Neural cell (in vitro differentiated cells): ENCODE measurements at regions not wholly inside any gene's neighbourhood (a gene's known extent, or its start where the extent isn't known, plus 50 kb on each side); places are given as distances from the start of the nearest gene placed in this dataset.

Source experiments
- H2AFZ ChIP-seq: fragments of 200-600, 300-800 bp; sonication (generic), shearing (Covaris generic); 2 replicates; pipeline ENCODE4 v1.6.0; 2014; ENCODE audit warnings: low read depth, mild to moderate bottlenecking, antibody characterized with exemption, low read length, moderate library complexity
- H3F3A ChIP-seq: fragments of 200-600 bp; shearing (Covaris generic); 2 replicates; pipeline ENCODE4 v1.6.1; 2016; ENCODE audit warnings: mild to moderate bottlenecking, moderate library complexity, mixed read lengths, antibody characterized with exemption, low read length; ENCODE audit not compliant: insufficient read depth, poor library complexity, severe bottlenecking
- H3K27ac ChIP-seq: fragments of 200-600, 300-800 bp; sonication (generic), shearing (Covaris generic); 2 replicates; pipeline ENCODE4 v1.5.1; 2014; ENCODE audit warnings: mild to moderate bottlenecking, low read length, moderate library complexity
- H3K27me3 ChIP-seq: fragments of 300-800, 200-600 bp; sonication (generic), shearing (Covaris generic); 2 replicates; pipeline ENCODE4 v1.6.0; 2014; ENCODE audit warnings: mild to moderate bottlenecking, low read depth, low read length, moderate library complexity; ENCODE audit not compliant: insufficient read depth
- H3K36me3 ChIP-seq: fragments of 300-800, 200-600 bp; sonication (generic), shearing (Covaris generic); 2 replicates; pipeline ENCODE4 v1.5.1; 2014; ENCODE audit warnings: mild to moderate bottlenecking, antibody characterized with exemption, low read length, moderate library complexity; ENCODE audit not compliant: insufficient read depth
- H3K4me2 ChIP-seq: fragments of 300-800, 200-600 bp; sonication (generic), shearing (Covaris generic); 2 replicates; pipeline ENCODE4 v1.6.0; 2014; ENCODE audit warnings: mild to moderate bottlenecking, low read length
- H3K4me3 ChIP-seq: fragments of 300-800, 200-600 bp; sonication (generic), shearing (Covaris generic); 2 replicates; pipeline ENCODE4 v1.5.1; 2014; ENCODE audit warnings: mild to moderate bottlenecking, low read length, moderate library complexity
- H3K79me2 ChIP-seq: fragments of 200-600 bp; shearing (Covaris generic); replicated peaks from 2 replicates; pipeline ENCODE4 v1.6.0; 2014; ENCODE audit warnings: mild to moderate bottlenecking, low read length, moderate library complexity; ENCODE audit not compliant: insufficient read depth
- H3K9ac ChIP-seq: fragments of 300-800, 200-600 bp; sonication (generic), shearing (Covaris generic); 2 replicates; pipeline ENCODE4 v1.6.1; 2016; ENCODE audit warnings: mild to moderate bottlenecking, low read length, mixed read lengths
- H3K9me2 ChIP-seq: fragments of 200-600 bp; shearing (Covaris generic); 2 replicates; pipeline ENCODE4 v1.6.1; 2016; ENCODE audit warnings: mild to moderate bottlenecking, low read length, mixed read lengths; ENCODE audit not compliant: insufficient read depth
- H3K9me3 ChIP-seq: fragments of 200-600, 300-800 bp; sonication (generic), shearing (Covaris generic); 2 replicates; pipeline ENCODE4 v1.6.1; 2016; ENCODE audit warnings: mild to moderate bottlenecking, mixed run types, low read length, moderate library complexity, mixed read lengths
- H4K20me1 ChIP-seq: fragments of 200-600 bp; shearing (Covaris generic); 2 replicates; pipeline ENCODE4 v1.6.1; 2016; ENCODE audit warnings: mild to moderate bottlenecking, mixed run types; ENCODE audit not compliant: insufficient read depth
- CTCF ChIP-seq: fragments of 450-650 bp; IDR thresholded peaks from 2 replicates; pipeline ENCODE4 v1.5.1; 2014; ENCODE audit warnings: antibody characterized with exemption, mild to moderate bottlenecking, moderate library complexity; ENCODE audit not compliant: poor library complexity, severe bottlenecking
- EP300 ChIP-seq: fragments of 450-650 bp; conservative IDR thresholded peaks from 2 replicates; pipeline ENCODE4 v1.6.1; 2014; ENCODE audit warnings: antibody characterized with exemption, mild to moderate bottlenecking, moderate library complexity; ENCODE audit not compliant: poor library complexity, severe bottlenecking
- EZH2 ChIP-seq: fragments of 200-600, 300-800 bp; shearing (Covaris generic), sonication (generic); IDR thresholded peaks from 2 replicates; pipeline ENCODE4 v1.6.1; 2014; ENCODE audit warnings: antibody characterized with exemption, low read length, borderline replicate concordance, mild to moderate bottlenecking; ENCODE audit not compliant: insufficient read depth, poor library complexity, severe bottlenecking
- MXI1 ChIP-seq: fragments of 450-650 bp; conservative IDR thresholded peaks from 2 replicates; pipeline ENCODE4 v1.6.1; 2014; ENCODE audit warnings: antibody characterized with exemption, mild to moderate bottlenecking; ENCODE audit not compliant: poor library complexity, severe bottlenecking
- POLR2AphosphoS5 ChIP-seq: IDR thresholded peaks from 2 replicates; pipeline ENCODE4 v1.6.1; 2012
- RAD21 ChIP-seq: fragments of 450-650 bp; conservative IDR thresholded peaks from 2 replicates; pipeline ENCODE4 v1.6.1; 2014; ENCODE audit warnings: antibody characterized with exemption, mild to moderate bottlenecking, moderate library complexity
- REST ChIP-seq: IDR thresholded peaks from 2 replicates; pipeline ENCODE4 v1.6.1; 2012; ENCODE audit warnings: borderline replicate concordance
- SMC3 ChIP-seq: fragments of 450-650 bp; conservative IDR thresholded peaks from 2 replicates; pipeline ENCODE4 v1.6.1; 2014; ENCODE audit warnings: antibody characterized with exemption, mild to moderate bottlenecking, moderate library complexity; ENCODE audit not compliant: poor library complexity
- TAF1 ChIP-seq: IDR thresholded peaks from 2 replicates; pipeline ENCODE4 v1.6.1; 2012; ENCODE audit warnings: low read depth

- Histone ChIP-seq H2AFZ (no peak overlapping the region), H4K20me1 (no peaks in the 10 kb centered on the region), H3K79me2 (no peaks in the 10 kb centered on the region), H3K9me3 (no peaks in the 10 kb centered on the region), H3K4me3 (no peak overlapping the region), H3K9me2 (no peaks in the 10 kb centered on the region), H3F3A (no peaks in the 10 kb centered on the region), H3K36me3 (no peaks in the 10 kb centered on the region), H3K27ac (no peak overlapping the region), H3K27me3 (no peaks in the 10 kb centered on the region), H3K4me2 (no peak overlapping the region), H3K9ac (no peak overlapping the region)
- TF ChIP-seq TAF1, result no peak
- TF ChIP-seq POLR2AphosphoS5, result no peak
- TF ChIP-seq REST, result no peak
- no peak for TF ChIP-seq SMC3
- no peak for TF ChIP-seq MXI1
- no peak for TF ChIP-seq EZH2
- TF ChIP-seq CTCF, result no peak
- TF ChIP-seq RAD21, result no peak
- no peak for TF ChIP-seq EP300
Observed at GRCh38 chr5:110329955-110330525, 396.4 kb downstream of the TMEM232 start.

GRCh38 chr5:110333384-110333783, 393.1 kb downstream of the TMEM232 start:
- no peaks in the 10 kb centered on the region for H4K20me1 ChIP-seq
- no peak overlapping the region for H3K27ac ChIP-seq
- H3F3A ChIP-seq, result no peaks in the 10 kb centered on the region
- no peak overlapping the region for H3K9ac ChIP-seq
- no peaks in the 10 kb centered on the region for H3K27me3 ChIP-seq
- no peak overlapping the region for H3K4me3 ChIP-seq
- no peaks in the 10 kb centered on the region for H3K9me3 ChIP-seq
- no peaks in the 10 kb centered on the region for H3K9me2 ChIP-seq
- H2AFZ ChIP-seq, result no peak overlapping the region
- H3K36me3 ChIP-seq, result no peaks in the 10 kb centered on the region
- no peak for TF ChIP-seq TAF1
- no peak for TF ChIP-seq REST
- TF ChIP-seq POLR2AphosphoS5, result no peak
- TF ChIP-seq CTCF, result peak; percentile 27
- no peak for TF ChIP-seq MXI1
- TF ChIP-seq RAD21, result no peak
- no peak for TF ChIP-seq EZH2
- no peak for TF ChIP-seq EP300
- peak; percentile 28 for TF ChIP-seq SMC3
- no peaks in the 10 kb centered on the region for H3K79me2 ChIP-seq
- no peak overlapping the region for H3K4me2 ChIP-seq
